IPS-NIHi7 (cell line): ENCODE measurements at regions not wholly inside any gene's neighbourhood (a gene's known extent, or its start where the extent isn't known, plus 50 kb on each side); places are given as distances from the start of the nearest gene placed in this dataset.

Source experiments
- DNase-seq: peaks from one replicate; pipeline ENCODE4 v3.0.0; 2012; ENCODE audit warnings: mixed read lengths; ENCODE audit errors: extremely low spot score

DNA sequence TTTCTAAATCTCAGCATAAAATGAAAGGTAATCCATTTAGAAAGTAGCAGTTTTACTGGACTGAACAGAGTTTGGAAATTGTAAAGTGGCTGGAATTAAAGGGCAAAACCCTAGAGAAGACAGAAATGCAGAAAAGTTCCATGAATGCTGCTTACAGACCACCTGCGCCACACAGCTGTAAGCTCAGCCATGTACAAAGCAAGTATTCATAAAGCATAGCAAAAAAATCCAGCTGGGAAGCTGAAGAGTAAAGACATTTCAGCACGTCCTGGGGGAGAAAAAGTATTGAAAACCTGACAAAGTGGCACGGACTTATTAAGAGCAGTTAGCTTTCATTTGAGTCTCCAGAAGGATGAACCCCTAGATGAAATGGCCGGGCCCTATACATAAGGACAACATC lies 220.1 kb upstream of the CNTN5 start:
- no peak for DNase-seq

DNA sequence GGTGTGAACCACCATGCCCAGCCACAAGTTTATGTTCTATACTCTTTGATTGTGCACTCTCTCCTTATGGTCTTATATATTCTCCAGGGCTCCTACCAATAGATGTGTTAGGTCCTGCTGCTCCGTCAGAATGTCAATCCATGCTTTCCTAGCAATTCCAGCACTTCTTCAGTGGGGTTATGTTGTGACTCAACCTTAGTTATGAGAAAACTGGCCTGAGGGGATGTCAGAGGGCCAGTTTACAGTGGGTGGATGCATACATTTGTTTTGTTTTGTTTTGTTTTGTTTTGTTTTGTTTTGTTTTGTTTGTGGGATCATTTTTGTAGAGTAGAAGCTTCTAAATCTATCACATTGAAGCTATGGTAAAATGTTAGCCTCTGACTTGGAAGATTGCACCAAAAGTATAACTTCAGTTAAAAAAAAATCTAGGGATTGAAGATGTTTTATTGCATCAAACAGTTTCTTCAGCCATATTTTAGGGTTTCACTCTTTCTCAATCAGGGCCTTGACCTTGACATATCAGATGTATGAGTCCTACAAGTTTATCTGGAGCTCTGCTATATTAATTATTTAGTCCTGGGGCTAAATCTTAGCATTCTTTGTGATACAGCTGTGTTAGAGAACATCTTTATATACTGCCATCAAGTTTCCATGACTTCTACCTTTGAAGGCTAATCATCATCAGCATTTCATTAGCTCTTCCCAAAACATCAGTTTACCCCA lies 191.6 kb upstream of the CNTN5 start:
- no peak for DNase-seq

DNA sequence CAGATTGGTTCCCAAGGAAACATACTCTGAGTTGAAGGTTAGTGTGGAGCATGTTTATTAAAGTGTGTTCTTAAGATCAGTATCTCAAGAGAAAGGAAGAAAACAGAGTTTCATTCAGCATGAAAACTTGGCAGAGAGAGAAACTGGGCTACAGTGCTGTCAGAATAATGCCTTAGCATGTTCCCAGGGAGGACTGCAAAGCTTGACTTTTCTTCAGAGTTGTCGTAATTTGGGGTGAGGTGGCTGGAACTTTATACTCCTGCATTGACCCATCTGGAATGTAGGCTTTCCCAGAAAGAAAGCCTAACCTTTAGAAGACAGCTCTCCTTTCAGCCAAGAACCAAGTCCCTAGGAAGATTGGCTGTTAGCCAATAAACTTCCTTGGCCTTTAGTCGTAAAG lies 190.8 kb upstream of the CNTN5 start:
- no peak for DNase-seq

DNA sequence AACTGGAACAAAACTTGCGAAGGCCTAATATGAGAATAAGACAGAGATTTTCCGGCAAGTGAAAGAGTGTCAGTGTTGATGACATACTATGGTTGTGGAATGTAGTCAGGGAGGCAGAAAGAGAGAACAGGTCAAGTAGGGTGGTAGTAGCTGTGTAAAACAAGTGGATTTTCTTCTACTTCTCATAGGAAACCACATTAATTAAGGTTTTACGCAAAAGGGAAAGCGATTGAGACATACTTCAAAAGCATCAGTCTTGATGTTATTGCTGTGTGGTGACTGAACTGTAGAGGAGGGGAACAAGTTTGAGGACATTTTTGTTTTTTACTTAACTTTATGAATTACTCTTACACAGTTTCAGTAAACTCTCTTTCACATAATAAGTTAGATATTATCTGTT lies 186.0 kb upstream of the CNTN5 start:
- no peak for DNase-seq

DNA sequence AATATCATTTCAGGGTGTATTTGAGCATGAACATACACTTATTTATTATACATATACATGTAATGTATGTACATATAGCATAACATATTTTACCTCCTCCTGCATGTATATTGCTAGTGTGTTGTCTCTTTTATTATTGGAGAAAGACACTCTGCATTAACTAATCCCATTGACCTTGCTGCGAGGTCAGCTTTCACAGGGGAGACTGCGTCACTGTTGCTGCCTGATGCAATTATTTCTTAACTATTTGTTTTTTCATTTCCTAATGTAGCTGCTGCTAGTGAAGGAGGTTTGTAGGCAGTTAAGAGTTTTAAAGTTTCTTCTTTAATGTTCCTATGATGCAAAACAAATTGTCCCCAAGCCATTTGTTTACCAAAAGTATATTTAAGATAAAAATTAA lies 185.4 kb upstream of the CNTN5 start:
- DNase-seq = no peak

DNA sequence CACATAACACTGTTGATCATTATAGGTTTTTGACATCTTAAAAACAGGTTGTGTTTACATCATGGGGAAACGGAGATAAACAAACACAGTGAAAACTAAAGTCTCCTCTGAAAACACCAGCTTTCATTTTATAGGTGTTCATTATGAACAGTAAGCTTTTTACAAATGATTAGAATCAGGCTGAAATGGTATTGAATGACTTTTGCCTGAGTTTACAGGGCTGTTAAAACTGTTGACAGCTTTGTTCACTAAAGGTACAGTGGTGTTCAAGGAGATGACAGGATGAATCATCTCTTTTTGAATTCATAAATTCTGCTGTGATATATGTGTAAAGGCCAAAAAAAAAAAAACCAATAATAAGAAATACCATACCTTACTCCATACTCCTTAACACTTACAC lies 184.6 kb upstream of the CNTN5 start:
- no peak for DNase-seq

DNA sequence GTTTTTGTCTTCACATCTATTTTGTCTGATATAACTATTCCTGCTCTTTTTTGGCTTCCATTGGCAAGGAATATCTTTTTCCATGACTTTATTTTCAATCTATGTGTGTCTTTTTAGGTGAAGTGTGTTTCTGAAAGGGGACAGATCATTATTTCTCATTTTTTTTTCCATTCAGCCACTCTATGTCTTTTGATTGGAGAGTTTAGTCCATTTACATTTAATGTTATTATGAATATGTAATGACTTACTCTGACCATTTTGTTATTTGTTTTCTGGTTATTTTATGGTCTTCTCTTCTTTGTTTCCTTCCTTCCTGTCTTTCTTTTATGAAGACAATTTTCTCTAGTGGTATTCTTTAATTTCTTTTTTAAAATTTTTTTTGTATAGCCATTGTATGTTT lies 178.6 kb upstream of the CNTN5 start:
- DNase-seq = no peak

DNA sequence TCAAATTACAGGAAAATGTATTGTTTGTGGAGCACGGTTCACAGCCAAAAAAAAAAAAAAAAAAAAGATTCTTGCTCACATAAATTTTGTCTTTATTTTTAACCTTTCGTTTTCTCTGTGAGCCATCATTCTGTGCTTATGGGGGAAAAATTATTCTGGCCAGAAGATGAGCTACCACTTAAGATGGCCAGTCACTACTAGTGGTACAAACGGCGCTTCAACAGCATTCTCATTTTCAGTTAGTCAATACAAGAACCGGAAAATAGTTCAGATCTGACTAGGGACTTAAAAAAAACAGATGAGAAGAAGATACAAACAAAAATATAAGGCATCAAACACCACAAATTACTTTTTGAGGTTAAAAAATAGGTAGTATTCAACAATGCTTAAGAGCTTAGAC lies 158.6 kb upstream of the CNTN5 start:
- DNase-seq = no peak

DNA sequence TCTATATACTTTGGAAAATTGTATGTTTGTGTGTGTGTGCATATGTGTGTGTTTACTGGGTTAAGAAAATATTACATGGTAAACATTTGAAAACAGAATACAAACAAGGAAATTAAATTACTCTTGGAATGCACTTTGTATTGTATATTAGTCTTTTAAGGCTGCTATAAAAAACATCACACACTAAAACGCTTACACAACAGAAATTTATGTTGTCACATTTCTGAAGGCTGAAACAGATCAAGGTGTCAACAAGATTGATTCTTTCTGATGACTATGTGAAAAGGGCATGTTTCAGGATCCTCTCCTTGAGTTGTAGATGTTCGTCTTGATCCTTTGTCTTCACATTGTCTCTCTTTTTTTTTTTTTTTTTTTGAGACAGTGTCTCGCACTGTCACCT lies 149.1 kb upstream of the CNTN5 start:
- DNase-seq = no peak

DNA sequence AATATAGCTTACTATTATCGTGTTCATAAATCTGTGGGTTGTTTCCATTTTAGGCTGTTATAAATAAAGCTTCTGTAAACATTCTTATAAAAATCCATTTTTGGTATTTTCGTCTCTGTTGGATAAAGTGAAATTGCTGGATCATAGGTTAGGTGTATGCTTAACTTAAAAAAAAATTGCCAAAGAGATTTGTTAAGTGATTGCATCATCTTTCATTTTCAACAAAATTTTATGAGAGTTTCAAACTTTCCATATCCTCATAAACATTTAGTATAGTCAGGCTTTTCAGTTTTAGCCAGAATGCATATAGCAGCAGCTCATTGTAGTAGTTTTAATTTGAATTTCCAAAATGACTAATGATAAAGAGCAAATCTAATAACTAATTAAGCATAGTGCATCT lies 146.7 kb upstream of the CNTN5 start:
- no peak for DNase-seq

DNA sequence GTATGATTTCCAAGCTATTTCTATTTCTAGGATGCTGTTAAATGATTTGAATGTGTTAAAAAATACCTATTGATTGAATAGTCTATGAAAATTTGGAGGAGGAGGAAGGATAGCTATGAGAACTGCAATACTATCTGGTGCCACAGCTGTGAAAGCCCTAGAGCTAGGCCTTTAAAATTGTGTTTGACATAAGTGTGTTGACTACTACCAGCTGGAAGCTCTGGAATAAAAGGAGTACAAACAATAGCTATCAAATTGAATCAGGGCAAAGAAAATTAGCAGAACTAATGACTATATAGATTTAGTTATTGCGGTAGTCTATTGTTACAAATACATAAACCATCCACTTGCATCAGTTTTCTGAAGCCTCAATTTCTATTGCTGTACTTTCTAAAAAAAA lies 124.8 kb upstream of the CNTN5 start:
- DNase-seq = no peak

DNA sequence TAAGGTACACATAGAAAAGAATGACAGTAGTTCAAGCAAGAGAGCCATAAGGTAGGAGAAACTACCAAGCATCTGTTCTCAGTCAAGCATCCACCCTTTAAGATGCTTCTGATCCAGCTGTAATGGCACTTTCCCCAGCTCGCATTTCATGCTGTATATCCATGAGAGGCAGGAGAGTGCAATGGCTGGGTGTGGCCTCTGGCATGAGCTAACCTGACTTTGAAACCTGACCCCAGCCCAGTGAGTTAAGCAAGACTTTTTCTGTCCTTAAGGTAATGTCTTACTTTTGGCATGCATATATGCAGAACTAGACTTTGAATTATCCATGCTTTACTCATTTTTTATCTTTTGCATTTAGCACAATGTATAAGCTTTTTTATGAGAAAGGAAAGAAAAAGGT lies 79.8 kb upstream of the CNTN5 start:
- peak; percentile 45 for DNase-seq

DNA sequence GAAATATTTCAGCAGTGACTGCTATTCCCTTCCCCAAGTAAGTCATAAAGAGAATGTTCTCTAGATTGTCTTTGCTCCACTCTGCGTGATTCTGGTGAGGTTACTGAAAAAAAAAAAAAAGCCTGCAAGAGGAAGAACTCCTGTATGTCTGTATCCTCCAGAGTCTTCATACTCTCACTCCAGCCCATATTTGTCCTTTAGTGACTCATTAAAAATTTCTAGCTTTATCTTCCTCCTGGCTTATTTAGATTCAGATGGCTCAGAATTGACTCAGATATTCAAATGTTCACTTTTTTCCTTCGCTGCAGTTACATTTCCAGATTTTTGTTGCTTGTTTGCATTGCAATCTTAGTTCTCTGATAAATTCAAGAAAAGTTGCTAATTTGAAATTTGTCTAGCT lies 76.3 kb upstream of the CNTN5 start:
- DNase-seq = no peak

DNA sequence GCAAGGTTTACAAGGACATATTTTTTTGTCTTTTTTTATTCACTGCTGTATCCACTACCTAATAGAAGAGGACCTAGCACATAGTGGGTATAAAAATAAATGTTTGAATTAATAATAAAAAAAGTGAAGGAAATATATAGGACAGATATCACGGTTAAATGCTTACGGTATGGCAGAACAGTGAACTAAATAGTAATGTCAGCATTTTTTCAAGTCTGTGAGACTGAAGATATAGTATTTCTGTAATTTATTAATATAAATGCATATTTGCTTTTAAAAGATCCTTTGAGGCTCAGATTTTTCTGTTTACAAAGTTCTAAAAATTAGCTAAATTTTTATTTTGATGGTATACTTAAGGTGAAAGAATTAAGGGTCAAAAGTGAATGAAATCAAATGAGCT lies 68.6 kb upstream of the CNTN5 start:
- no peak for DNase-seq

DNA sequence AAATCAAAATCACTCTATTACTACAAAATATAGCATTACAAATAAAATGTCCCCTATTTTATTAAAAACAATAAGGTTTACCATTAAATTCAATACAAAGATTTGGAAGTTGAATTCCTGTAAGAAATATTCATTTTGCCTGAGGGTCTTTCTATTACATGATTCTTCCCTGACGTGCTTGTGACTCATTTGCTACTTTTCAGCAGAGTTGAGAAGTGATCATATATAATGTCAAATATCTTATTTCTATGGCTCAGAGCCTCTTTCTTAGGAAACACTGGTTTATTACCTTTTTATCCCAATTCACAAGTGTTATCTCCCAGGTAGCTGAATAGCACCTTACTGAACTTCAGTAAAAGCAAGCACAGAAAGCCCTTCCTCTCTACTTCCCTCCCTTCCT lies 65.2 kb upstream of the CNTN5 start:
- DNase-seq = no peak

DNA sequence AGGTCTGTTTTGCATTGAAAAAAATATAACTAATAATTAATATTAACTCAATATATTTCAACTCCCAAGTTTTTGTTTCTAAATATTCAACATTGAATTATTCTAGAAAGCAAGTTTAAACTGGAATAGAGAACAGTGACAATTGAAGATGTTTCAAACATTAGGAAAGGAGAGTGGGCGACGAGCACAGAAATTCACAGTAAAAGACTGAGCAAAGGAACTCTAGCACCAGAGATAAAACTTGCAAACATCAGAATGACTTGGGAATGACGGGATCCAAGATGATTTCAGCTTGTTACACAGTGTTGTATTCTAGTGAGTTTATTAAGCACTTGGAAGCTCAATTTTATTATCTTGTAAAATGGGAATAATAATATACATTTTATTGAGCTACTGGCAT lies 56.6 kb upstream of the CNTN5 start:
- DNase-seq = no peak

DNA sequence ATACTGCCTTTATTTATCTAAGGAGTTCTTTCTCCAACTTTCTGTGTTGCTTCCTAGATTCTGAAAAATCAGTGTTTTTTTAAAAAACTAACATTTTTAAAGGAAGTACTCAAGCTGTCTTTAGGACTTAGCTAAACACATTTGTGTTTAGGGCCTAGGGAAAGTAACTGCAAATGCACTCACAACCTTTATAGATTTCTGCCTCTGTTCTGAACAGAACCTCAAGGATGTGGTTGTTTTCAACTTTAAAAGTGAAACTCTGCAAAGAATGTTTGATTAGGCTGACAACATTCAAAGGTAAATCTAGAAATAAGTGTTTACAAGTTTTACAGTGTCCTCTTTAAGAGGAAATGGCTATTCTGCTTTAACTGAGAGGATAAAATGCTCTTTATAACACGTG lies 55.4 kb upstream of the CNTN5 start:
- DNase-seq = no peak

DNA sequence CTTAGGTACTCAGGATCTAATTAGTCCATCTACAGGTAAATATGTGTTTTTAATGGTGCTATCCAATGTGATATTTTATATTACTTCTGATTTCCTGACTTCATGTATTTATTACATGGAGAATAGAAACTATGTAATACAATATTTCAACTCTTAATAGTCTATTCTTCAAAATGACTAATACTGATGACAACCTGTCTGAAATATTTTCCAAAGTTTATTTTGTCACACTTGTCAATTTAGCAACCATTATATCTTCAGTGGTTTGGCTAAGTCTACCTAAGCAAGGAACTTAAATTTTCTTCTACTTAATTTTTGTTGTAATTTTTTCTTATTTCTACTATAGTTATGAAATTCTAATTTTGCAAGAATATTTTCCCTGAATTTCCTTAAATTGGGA lies 55.0 kb upstream of the CNTN5 start:
- DNase-seq = no peak

DNA sequence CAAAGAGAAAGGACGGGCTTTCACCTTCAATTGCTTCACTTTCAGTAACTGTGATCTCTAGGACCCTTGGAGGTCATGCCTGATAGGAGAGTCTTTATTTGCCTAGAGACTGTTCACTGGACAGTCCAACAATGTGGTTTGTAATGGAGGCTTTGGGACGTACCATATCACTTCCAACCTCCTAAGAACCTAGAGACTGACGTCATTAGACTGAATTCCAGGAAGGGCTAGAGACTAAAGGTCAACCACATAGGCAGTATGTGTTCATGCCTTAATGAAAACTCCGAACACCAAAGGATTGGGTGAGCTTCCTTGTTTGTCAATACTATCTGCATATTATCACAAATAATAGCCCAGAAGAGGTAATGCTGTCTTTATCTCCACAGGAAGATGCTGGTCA lies 53.7 kb upstream of the CNTN5 start:
- no peak for DNase-seq
